Adrenal gland (tissue), 9 donors: ENCODE measurements at regions not wholly inside any gene's neighbourhood (a gene's known extent, or its start where the extent isn't known, plus 50 kb on each side); places are given as distances from the start of the nearest gene placed in this dataset.

Source experiments
- DNase-seq, 7 donors: peaks; one replicate each; pipeline ENCODE4 v3.0.0-alpha.2; 2019 to 2020
- H3K27ac ChIP-seq, 5 donors: fragments of 200-600 bp; sonication (generic) in 4 of 5; 1 replicate in 3 of 5; 2 replicates in 2 of 5; pipeline versions ENCODE4 v1.5.1 to v1.8.0; 2016 to 2020; ENCODE audit warnings: mild to moderate bottlenecking in 1 of 5
- H3K27me3 ChIP-seq: fragments of 200-600 bp; 2 replicates; pipeline ENCODE4 v1.8.0; 2021
- H3K36me3 ChIP-seq, 2 donors: fragments of 200-600 bp; replicated peaks in 1 of 2; 1 replicate in 1 of 2; 2 replicates in 1 of 2; pipeline versions ENCODE4 v1.5.1 to v1.8.0; 2018 to 2022
- H3K4me1 ChIP-seq, 2 donors: fragments of 200-600 bp; replicated peaks in 1 of 2; 1 replicate in 1 of 2; 2 replicates in 1 of 2; pipeline versions ENCODE4 v1.5.1 to v1.8.0; 2018 to 2021
- H3K4me3 ChIP-seq, 4 donors: fragments of 200-600 bp; sonication (generic) in 3 of 4; one replicate each; pipeline ENCODE4 v1.5.1; 2016 to 2018
- H3K9me3 ChIP-seq, 3 donors: fragments of 200-600 bp; sonication (generic) in 1 of 3; replicated peaks in 1 of 3; 1 replicate in 2 of 3; 2 replicates in 1 of 3; pipeline versions ENCODE4 v1.5.1 to v1.8.0; 2016 to 2021
- CTCF ChIP-seq, 6 experiments: fragments of 450-650 bp in 4 of 6; fragments of 200-600 bp in 2 of 6; sonication (generic) in 1 of 6; IDR thresholded peaks; 1 replicate in 5 of 6; 2 replicates in 1 of 6; pipeline versions ENCODE4 v1.5.1 to v1.8.0; 2016 to 2021; ENCODE audit warnings: antibody characterized with exemption in 6 of 6, mild to moderate bottlenecking in 2 of 6, moderate library complexity in 1 of 6
- POLR2A ChIP-seq, 2 donors: fragments of 450-650 bp; IDR thresholded peaks; one replicate each; pipeline ENCODE4 v1.6.1; 2017; ENCODE audit warnings: antibody characterized with exemption in 2 of 2, mild to moderate bottlenecking in 2 of 2, moderate library complexity in 1 of 2
- WGBS, 4 donors: extraction: QIAGEN DNeasy Blood & Tissue Kit in 2 of 4; methylation state at CpG; one replicate each; pipeline versions ENCODE4 v1.1.5 to v1.1.7; 2013 to 2017; 5-methylcytosine and 5-hydroxymethylcytosine counted together
- intact Hi-C, 2 donors: fragments of 100-400 bp; cut with DNase I; formaldehyde crosslinking; loops; one replicate each; pipeline versions ENCODE4 v1.14.1 to v1.15.0; 2022 to 2023
- donor health status: healthy with polysubstance abuse.
- donor health status: Bipolar disorder and iron deficiency.
- donor health status: DM: yes; HTN: yes; CAD: no.
- donor health status: DM: no; HTN: no; CAD: no.
- donor health status: DM: no; HTN: no; CAD: no.

- H3K4me1 ChIP-seq, result no peaks in the 10 kb centered on the region
- H3K27ac ChIP-seq, result no peak overlapping the region
- TF ChIP-seq POLR2A (IDR thresholded peaks at IDR 0.05), result no peak
- no peak for TF ChIP-seq CTCF (IDR thresholded peaks at IDR 0.05)
- H3K4me3 ChIP-seq, result no peak overlapping the region
- H3K27me3 ChIP-seq, result no peaks in the 10 kb centered on the region
- DNase-seq, result no peak
- H3K9me3 ChIP-seq, result no peaks in the 10 kb centered on the region
- intact Hi-C loops, result no loop called here
- no peaks in the 10 kb centered on the region for H3K36me3 ChIP-seq
Observed at GRCh38 chr6:19994909-19995308, 157.7 kb downstream of the ID4 start.

GRCh38 chr6:19995575-19996257 lies 158.5 kb downstream of the ID4 start:
- 45 to 51% (median 48%) methylated on average over 12 of the region's 12 CpGs for WGBS, 4 donors
- intact Hi-C loops, result no loop called here
- Histone ChIP-seq H3K4me1 (no peaks in the 10 kb centered on the region), H3K27me3 (no peaks in the 10 kb centered on the region), H3K9me3 (no peaks in the 10 kb centered on the region), H3K4me3 (no peak overlapping the region), H3K27ac (no peak overlapping the region), H3K36me3 (no peaks in the 10 kb centered on the region)
- TF ChIP-seq CTCF (IDR thresholded peaks at IDR 0.05) (no peak), POLR2A (IDR thresholded peaks at IDR 0.05) (no peak)
- DNase-seq, result no peak

GRCh38 chr6:19997104-19997503 lies 159.9 kb downstream of the ID4 start:
- 71 to 93% (median 85%) methylated on average over 1 of the region's 1 CpG for WGBS, 4 donors
- H3K9me3 ChIP-seq, result no peaks in the 10 kb centered on the region
- no peak for DNase-seq

GRCh38 chr6:19998541-19998940 lies 161.4 kb downstream of the ID4 start:
- no peaks in the 10 kb centered on the region for H3K4me1 ChIP-seq
- no peaks in the 10 kb centered on the region for H3K9me3 ChIP-seq
- 75 to 82% (median 80%) methylated on average over 3 of the region's 3 CpGs for WGBS, 4 donors
- no peak for DNase-seq
- no peak overlapping the region for H3K4me3 ChIP-seq
- no peak overlapping the region for H3K27ac ChIP-seq
- no peaks in the 10 kb centered on the region for H3K36me3 ChIP-seq
- TF ChIP-seq POLR2A (IDR thresholded peaks at IDR 0.05), result no peak
- TF ChIP-seq CTCF (IDR thresholded peaks at IDR 0.05), result no peak
- H3K27me3 ChIP-seq, result no peaks in the 10 kb centered on the region
- intact Hi-C loops, result no loop called here

More at GRCh38 chr6:19997104-19997503, 159.9 kb downstream of the ID4 start:
- Histone ChIP-seq H3K36me3 (no peaks in the 10 kb centered on the region), H3K27ac (no peak overlapping the region), H3K27me3 (no peaks in the 10 kb centered on the region), H3K4me1 (no peaks in the 10 kb centered on the region), H3K4me3 (no peak overlapping the region)
- TF ChIP-seq CTCF (IDR thresholded peaks at IDR 0.05) (no peak), POLR2A (IDR thresholded peaks at IDR 0.05) (no peak)
- intact Hi-C loops, result no loop called here
